C4-2B (cell line): ENCODE measurements at regions not wholly inside any gene's neighbourhood (a gene's known extent, or its start where the extent isn't known, plus 50 kb on each side); places are given as distances from the start of the nearest gene placed in this dataset.

ENCODE experiments used
- ZFX ChIP-seq: fragments of 450-650 bp; IDR thresholded peaks from 2 replicates; pipeline ENCODE4 v1.6.1; 2017
- TF ChIP-seq, protein P1 (sequence below): fragments of 450-650 bp; conservative IDR thresholded peaks from 2 replicates; pipeline ENCODE4 v1.5.1; 2017; ENCODE audit warnings: mild to moderate bottlenecking

DNA sequence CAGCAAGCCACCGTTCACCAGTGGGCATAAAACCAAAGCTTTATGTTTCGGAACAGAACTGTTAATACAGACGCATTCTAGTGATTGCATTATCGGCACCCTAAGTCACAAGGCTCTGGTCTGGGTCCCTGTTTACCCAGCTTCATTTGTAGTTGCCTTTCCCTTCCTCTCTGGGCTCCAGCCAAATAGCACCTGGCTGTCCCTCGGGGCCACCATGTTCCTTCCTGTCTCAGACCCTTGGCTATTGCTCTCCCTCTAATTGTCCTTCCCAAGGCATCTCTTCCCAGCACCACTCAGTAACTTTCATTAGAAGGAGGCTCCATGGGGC lies 75.3 kb downstream of the SDC1 start:
- TF ChIP-seq, protein P1, sequence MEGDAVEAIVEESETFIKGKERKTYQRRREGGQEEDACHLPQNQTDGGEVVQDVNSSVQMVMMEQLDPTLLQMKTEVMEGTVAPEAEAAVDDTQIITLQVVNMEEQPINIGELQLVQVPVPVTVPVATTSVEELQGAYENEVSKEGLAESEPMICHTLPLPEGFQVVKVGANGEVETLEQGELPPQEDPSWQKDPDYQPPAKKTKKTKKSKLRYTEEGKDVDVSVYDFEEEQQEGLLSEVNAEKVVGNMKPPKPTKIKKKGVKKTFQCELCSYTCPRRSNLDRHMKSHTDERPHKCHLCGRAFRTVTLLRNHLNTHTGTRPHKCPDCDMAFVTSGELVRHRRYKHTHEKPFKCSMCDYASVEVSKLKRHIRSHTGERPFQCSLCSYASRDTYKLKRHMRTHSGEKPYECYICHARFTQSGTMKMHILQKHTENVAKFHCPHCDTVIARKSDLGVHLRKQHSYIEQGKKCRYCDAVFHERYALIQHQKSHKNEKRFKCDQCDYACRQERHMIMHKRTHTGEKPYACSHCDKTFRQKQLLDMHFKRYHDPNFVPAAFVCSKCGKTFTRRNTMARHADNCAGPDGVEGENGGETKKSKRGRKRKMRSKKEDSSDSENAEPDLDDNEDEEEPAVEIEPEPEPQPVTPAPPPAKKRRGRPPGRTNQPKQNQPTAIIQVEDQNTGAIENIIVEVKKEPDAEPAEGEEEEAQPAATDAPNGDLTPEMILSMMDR, result no peak
- no peak for TF ChIP-seq ZFX
